A549 (cell line): ENCODE measurements at regions not wholly inside any gene's neighbourhood (a gene's known extent, or its start where the extent isn't known, plus 50 kb on each side); places are given as distances from the start of the nearest gene placed in this dataset.

Experiments
- ATAC-seq, 2 experiments: fragments of 200-7000 bp in 1 of 2; fragments of >200 bp in 1 of 2; cut with Nextera tagmentation in 1 of 2; cut with Tn5 transposase in 1 of 2; 3 replicates each; pipeline versions ENCODE4 v1.8.0 to v1.9.1; 2018 to 2020; ENCODE audit warnings: mild to moderate bottlenecking in 1 of 2, moderate library complexity in 1 of 2
- CTCF ChIA-PET: fragments of 300-600 bp; sonication (Branson Sonifier 250); formaldehyde crosslinking; extraction: SDS; loops from one replicate; lab custom pipeline; 2021; ENCODE audit warnings: antibody characterized with exemption, inconsistent platforms; lab: Yijun Ruan, JAX
- POLR2A ChIA-PET: fragments of 350-600 bp; formaldehyde crosslinking; extraction: SDS; loops from one replicate; lab custom pipeline; 2021; ENCODE audit warnings: antibody characterized with exemption, inconsistent platforms; lab: Yijun Ruan, JAX
- DNase-seq, 2 experiments: peaks; one replicate each; pipeline versions ENCODE4 v3.0.0 to v3.0.0-alpha.2; 2011 to 2016; ENCODE audit warnings: low read depth in 1 of 2, low spot score in 1 of 2
- FAIRE-seq: peaks from 2 replicates; lab custom pipeline; 2011; peaks lifted over from hg19 to GRCh38; lab: Jason Lieb, UNC
- H3K27ac ChIP-seq, 2 experiments: fragments of >200 bp; sonication (Bioruptor Twin); formaldehyde crosslinking; 3 replicates each; pipeline ENCODE4 v1.5.1; 2016 to 2017
- H3K4me1 ChIP-seq: fragments of >200 bp; sonication (Bioruptor Twin); formaldehyde crosslinking; 3 replicates; pipeline ENCODE4 v1.6.1; 2016
- H3K4me2 ChIP-seq: fragments of >200 bp; sonication (Bioruptor Twin); formaldehyde crosslinking; 3 replicates; pipeline ENCODE4 v1.6.1; 2016
- H3K4me3 ChIP-seq: fragments of >200 bp; sonication (Bioruptor Twin); formaldehyde crosslinking; 3 replicates; pipeline ENCODE4 v1.5.1; 2016
- H3K9me3 ChIP-seq: fragments of >200 bp; sonication (Bioruptor Twin); formaldehyde crosslinking; 3 replicates; pipeline ENCODE4 v1.6.1; 2016
- CBX2 ChIP-seq: fragments of 200-600 bp; sonication (generic); IDR thresholded peaks from 2 replicates; pipeline ENCODE4 v1.6.1; 2016; ENCODE audit warnings: low read depth, mild to moderate bottlenecking, borderline replicate concordance
- CEBPB ChIP-seq, 2 experiments: fragments of >200 bp in 1 of 2; sonication (Bioruptor Twin) in 1 of 2; formaldehyde crosslinking in 1 of 2; IDR thresholded peaks; 2 replicates each; pipeline ENCODE4 v1.6.1; 2012 to 2016
- EHF ChIP-seq: fragments of 250-450 bp; sonication (Bioruptor Pico); IDR thresholded peaks from 2 replicates; pipeline ENCODE4 v1.5.0; 2020; ENCODE audit warnings: mild to moderate bottlenecking
- EHMT2 ChIP-seq: fragments of 200-600 bp; sonication (generic); IDR thresholded peaks from 2 replicates; pipeline ENCODE4 v1.6.1; 2016; ENCODE audit warnings: antibody characterized with exemption, low read depth, mild to moderate bottlenecking, moderate library complexity
- FOSL2 ChIP-seq, 2 experiments: fragments of 450-650 bp in 1 of 2; fragments of >200 bp in 1 of 2; sonication (Bioruptor Twin) in 1 of 2; formaldehyde crosslinking; IDR thresholded peaks; 2 replicates each; pipeline versions ENCODE4 v1.5.0 to v1.6.1; 2016 to 2020; ENCODE audit warnings: mild to moderate bottlenecking in 1 of 2, moderate library complexity in 1 of 2
- HEYL ChIP-seq: fragments of 250-450 bp; sonication (Bioruptor Pico); IDR thresholded peaks from 2 replicates; pipeline ENCODE4 v1.8.0; 2021; ENCODE audit warnings: mild to moderate bottlenecking, moderate library complexity
- JUN ChIP-seq, 2 experiments: fragments of >200 bp; sonication (Bioruptor Twin); formaldehyde crosslinking; IDR thresholded peaks; 2 replicates in 1 of 2; 3 replicates in 1 of 2; pipeline ENCODE4 v1.6.1; 2016 to 2017
- JUNB ChIP-seq: fragments of >200 bp; sonication (Bioruptor Twin); formaldehyde crosslinking; IDR thresholded peaks from 2 replicates; pipeline ENCODE4 v1.6.1; 2016
- MAFK ChIP-seq: fragments of 450-650 bp; IDR thresholded peaks from 2 replicates; pipeline ENCODE4 v1.6.1; 2014; ENCODE audit not compliant: partially characterized antibody
- MAZ ChIP-seq: fragments of 150-350 bp; IDR thresholded peaks from 2 replicates; pipeline ENCODE4 v1.6.1; 2014; ENCODE audit warnings: antibody characterized with exemption, low read depth, low read length, borderline replicate concordance
- MYC ChIP-seq: IDR thresholded peaks from 2 replicates; pipeline ENCODE4 v1.6.1; 2012; ENCODE audit warnings: mild to moderate bottlenecking, inconsistent platforms, low read length, improper control_type of control experiment, borderline replicate concordance
- NR3C1 ChIP-seq: fragments of >200 bp; sonication (Bioruptor Twin); formaldehyde crosslinking; IDR thresholded peaks from 3 replicates; pipeline ENCODE4 v1.6.1; 2017
- RARB ChIP-seq: fragments of 250-450 bp; sonication (Bioruptor Pico); IDR thresholded peaks from 2 replicates; pipeline ENCODE4 v1.8.0; 2021; ENCODE audit warnings: mild to moderate bottlenecking, moderate library complexity
- RCOR1 ChIP-seq: fragments of 150-350 bp; IDR thresholded peaks from 2 replicates; pipeline ENCODE4 v1.6.1; 2014; ENCODE audit warnings: antibody characterized with exemption, low read length, low read depth
- RFX5 ChIP-seq: fragments of 450-650 bp; IDR thresholded peaks from 2 replicates; pipeline ENCODE4 v1.7.1; 2014; ENCODE audit warnings: antibody characterized with exemption, mild to moderate bottlenecking, moderate library complexity
- SREBF2 ChIP-seq: fragments of 450-650 bp; IDR thresholded peaks from 2 replicates; pipeline ENCODE4 v1.6.1; 2014; ENCODE audit warnings: mild to moderate bottlenecking, moderate library complexity
- TFCP2L1 ChIP-seq: fragments of 250-450 bp; sonication (Bioruptor Pico); IDR thresholded peaks from 2 replicates; pipeline ENCODE4 v1.5.0; 2021; ENCODE audit warnings: mild to moderate bottlenecking
- TP53 ChIP-seq: fragments of 250-450 bp; sonication (Bioruptor Pico); IDR thresholded peaks from 2 replicates; pipeline ENCODE4 v1.5.0; 2021; ENCODE audit warnings: mild to moderate bottlenecking, moderate library complexity
- ZC3H11A ChIP-seq: fragments of 450-650 bp; IDR thresholded peaks from 2 replicates; pipeline ENCODE4 v1.6.1; 2014; ENCODE audit warnings: antibody characterized with exemption, mild to moderate bottlenecking
- ZFP36 ChIP-seq: fragments of 450-650 bp; IDR thresholded peaks from 2 replicates; pipeline ENCODE4 v1.6.1; 2014; ENCODE audit warnings: borderline replicate concordance; ENCODE audit not compliant: partially characterized antibody
- WGBS: methylation state at CpG from one replicate; pipeline ENCODE4 v1.1.6; 2017; ENCODE audit errors: missing lambda C conversion rate; 5-methylcytosine and 5-hydroxymethylcytosine counted together
- TF ChIP-seq, protein P1 (sequence below): IDR thresholded peaks from 2 replicates; pipeline ENCODE4 v1.6.1; 2012
- TF ChIP-seq, protein P2 (sequence below): fragments of >200 bp; sonication (Bioruptor Twin); formaldehyde crosslinking; IDR thresholded peaks from 3 replicates; pipeline ENCODE4 v1.5.1; 2016

DNA sequence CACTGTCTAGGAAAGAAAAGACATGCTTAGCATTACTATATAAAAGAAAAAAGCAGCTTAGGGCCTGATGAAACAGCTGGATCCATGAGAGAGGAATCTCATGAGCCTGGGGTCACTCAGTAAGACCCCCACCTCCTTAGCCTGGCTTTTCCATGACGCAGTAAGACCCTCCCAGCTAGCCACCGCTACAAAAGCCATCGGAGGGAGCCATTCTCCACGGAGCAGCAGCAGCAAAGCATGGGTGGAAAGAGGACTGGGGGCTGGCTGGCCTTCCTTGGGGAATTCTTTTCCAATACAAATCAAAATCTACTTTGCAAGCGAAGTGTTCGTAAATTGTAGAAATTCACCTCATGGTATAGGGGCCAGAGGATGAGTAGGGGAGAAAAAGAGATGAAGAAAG is 91.8 kb downstream of the SOD2 start:
- 37% methylated on average over 6 of the region's 6 CpGs for WGBS
- DNase-seq (no peak), FAIRE-seq (no peak), ATAC-seq (no peak)
- no peak for TF ChIP-seq RFX5
- ChIA-PET CTCF (no interaction called here), POLR2A (no interaction called here)
- Histone ChIP-seq H3K4me2 (no peak overlapping the region), H3K4me3 (no peak overlapping the region), H3K27ac (no peak overlapping the region), H3K9me3 (no peaks in the 10 kb centered on the region), H3K4me1 (no peaks in the 10 kb centered on the region)

DNA sequence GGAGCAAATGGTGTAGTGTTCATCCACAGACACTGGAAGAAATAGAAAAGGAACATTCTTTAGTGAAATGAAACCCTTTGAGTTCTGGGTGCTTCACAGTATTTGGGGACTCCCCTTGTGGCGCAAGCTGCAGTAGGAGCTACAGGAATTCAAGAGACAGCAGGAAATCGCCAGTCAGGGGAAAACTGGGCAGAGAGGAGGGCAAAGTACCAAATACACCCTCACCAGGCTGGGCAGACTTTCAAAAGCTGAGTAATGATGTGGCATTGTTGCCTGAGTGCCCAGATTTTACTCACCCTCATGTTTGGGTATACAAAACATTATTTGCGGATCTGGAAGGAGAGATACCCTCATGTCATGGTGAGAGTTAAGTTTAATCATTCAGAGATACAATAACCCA is 97.9 kb downstream of the SOD2 start:
- FAIRE-seq (no peak), DNase-seq (peak; percentile 5 to 52), ATAC-seq (peak; percentile 83 to 86)
- Histone ChIP-seq H3K4me1 (peaks cover 16% of the 10 kb centered on the region), H3K4me3 (no peak overlapping the region), H3K9me3 (no peaks in the 10 kb centered on the region), H3K27ac (peak overlapping the region in 1 of 2 experiments; percentile 45; a peak in 1 of 6 replicates), H3K4me2 (peak overlapping the region; percentile 66)
- TF ChIP-seq RARB (no peak), MAFK (peak; percentile 20), ZC3H11A (no peak)
- 13% methylated on average over 3 of the region's 3 CpGs for WGBS
- POLR2A ChIA-PET, result no interaction called here
- CTCF ChIA-PET, result interaction anchor here (1.1 to 1.6 kb wide), 3 partner anchors 9 to 421 kb away, joined by 3 to 4 read pairs (median 3); no protein-coding TSS in a partner anchor

DNA sequence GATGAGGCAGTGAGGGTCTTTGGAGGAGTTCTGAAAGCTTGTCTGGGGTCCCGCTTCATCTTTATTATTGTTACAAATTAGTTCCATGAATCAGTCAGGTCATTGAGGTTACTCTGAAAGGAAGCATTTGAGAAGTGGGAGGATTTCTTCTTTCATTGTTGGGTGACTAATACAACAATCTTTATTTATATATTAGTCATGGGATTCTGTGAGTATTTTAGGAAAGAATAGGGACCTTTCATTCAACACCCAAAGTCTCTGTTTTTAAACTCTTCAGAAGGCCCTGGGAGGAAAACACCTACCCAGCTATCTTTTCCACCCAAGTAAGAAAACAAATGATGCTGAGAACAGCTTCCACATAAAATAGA is 98.3 kb downstream of the SOD2 start:
- no peaks in the 10 kb centered on the region for H3K9me3 ChIP-seq
- POLR2A ChIA-PET, result no interaction called here
- TF ChIP-seq HEYL (CRISPR knock-in tag) (no peak), JUNB (peak; percentile 17; the same call in 1 of the 2 replicates), FOSL2 (IDR thresholded peaks at IDR 0.05) (no peak), FOSL2 (CRISPR knock-in tag; IDR thresholded peaks at IDR 0.05) (peak; percentile 61)
- TF ChIP-seq, all 56 proteins: peak for 2
- 7% methylated on average over 1 of the region's 1 CpG for WGBS
- CTCF ChIA-PET, result interaction anchor here (0.9 to 1.6 kb wide), 4 partner anchors 9 to 420 kb away, joined by 3 to 4 read pairs (median 3); no protein-coding TSS in a partner anchor
- ATAC-seq, result peak; percentile 78
- FAIRE-seq, result no peak
- Histone ChIP-seq H3K4me3 (no peak overlapping the region), H3K4me1 (peaks cover 16% of the 10 kb centered on the region), H3K27ac (peak overlapping the region in 1 of 2 experiments; percentile 68; a peak in 3 of 6 replicates), H3K4me2 (peak overlapping the region; percentile 66)
- DNase-seq, result peak; percentile 9 to 10

DNA sequence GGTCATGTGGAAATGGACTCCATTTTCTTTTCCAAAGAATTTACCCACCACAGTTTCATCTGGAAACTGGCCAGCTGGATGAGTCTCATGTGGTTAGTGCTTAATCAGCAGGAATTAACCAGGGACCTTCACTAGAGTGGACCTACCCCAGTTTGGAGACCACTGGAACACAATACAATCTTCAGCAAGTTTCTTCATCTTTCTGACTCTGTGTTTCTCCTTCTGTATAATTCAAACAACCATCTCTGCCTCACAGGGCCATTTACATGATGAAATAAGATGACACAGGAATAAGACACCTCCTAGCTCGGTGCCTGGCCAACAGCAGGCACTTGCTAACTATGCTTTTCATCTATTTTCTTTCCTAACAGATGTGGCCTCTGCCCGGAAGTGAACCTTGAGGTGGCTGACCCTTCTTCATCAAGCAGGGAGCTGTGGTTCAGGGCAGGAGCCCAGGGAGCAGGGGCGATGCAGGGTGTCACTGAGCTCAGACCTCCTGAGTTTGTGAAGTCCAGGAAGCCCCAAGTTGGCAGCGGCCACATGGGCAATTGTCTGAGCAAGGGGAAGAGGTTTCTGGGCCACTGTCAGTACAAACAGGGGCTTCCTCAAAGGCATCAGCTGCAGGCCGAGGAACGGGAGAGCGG is 98.8 kb downstream of the SOD2 start:
- ChIA-PET POLR2A (no interaction called here), CTCF (interaction anchor here (0.9 to 1.6 kb wide), 3 partner anchors 8 to 420 kb away, joined by 3 to 4 read pairs (median 3); no protein-coding TSS in a partner anchor)
- H3K9me3 ChIP-seq, result no peaks in the 10 kb centered on the region
- TF ChIP-seq ZFP36, result no peak
- peak; percentile 52 for TF ChIP-seq MAFK
- DNase-seq, result no peak
- ATAC-seq, result peak; percentile 22 to 40; a peak in 2 of 6 replicates
- H3K4me1 ChIP-seq, result peaks cover 16% of the 10 kb centered on the region
- H3K4me3 ChIP-seq, result no peak overlapping the region
- H3K27ac ChIP-seq, result peak overlapping the region in 1 of 2 experiments; percentile 68; a peak in 3 of 6 replicates
- peak overlapping the region; percentile 66 for H3K4me2 ChIP-seq
- FAIRE-seq, result no peak
- WGBS, result 66% methylated on average over 7 of the region's 7 CpGs

DNA sequence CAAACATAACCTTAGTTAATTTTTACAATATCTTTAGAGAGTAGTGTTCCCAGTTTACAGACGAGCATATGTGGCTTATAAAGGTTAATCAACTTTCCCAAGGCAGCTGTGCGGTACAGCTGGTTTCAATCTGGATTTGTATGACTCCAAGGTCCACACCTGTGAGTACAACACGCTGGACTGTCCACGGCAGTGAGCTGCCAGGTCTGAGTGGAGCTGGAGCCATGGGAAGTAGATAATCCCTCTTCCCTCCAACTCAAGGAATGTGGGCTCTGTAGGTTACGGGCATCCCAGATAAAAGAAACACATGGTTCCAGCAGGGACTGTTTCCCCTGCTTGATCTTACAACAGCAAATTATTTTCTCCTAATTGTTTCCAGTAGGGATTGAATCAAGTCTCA is 102.2 kb downstream of the SOD2 start:
- no peak for ATAC-seq
- ChIA-PET POLR2A (no interaction called here), CTCF (interaction anchor here (1.3 kb wide), 1 partner anchor 63 kb away, joined by 3 read pairs; no protein-coding TSS in a partner anchor)
- Histone ChIP-seq H3K4me1 (peaks cover 16% of the 10 kb centered on the region), H3K4me3 (no peak overlapping the region), H3K9me3 (no peaks in the 10 kb centered on the region), H3K27ac (no peak overlapping the region), H3K4me2 (no peak overlapping the region)
- 45% methylated on average over 5 of the region's 5 CpGs for WGBS
- TF ChIP-seq JUN (IDR thresholded peaks at IDR 0.05) (no peak), RCOR1 (no peak), ZC3H11A (no peak)
- TF ChIP-seq, protein P1, sequence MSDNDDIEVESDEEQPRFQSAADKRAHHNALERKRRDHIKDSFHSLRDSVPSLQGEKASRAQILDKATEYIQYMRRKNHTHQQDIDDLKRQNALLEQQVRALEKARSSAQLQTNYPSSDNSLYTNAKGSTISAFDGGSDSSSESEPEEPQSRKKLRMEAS, result no peak
- FAIRE-seq, result no peak
- no peak for DNase-seq

DNA sequence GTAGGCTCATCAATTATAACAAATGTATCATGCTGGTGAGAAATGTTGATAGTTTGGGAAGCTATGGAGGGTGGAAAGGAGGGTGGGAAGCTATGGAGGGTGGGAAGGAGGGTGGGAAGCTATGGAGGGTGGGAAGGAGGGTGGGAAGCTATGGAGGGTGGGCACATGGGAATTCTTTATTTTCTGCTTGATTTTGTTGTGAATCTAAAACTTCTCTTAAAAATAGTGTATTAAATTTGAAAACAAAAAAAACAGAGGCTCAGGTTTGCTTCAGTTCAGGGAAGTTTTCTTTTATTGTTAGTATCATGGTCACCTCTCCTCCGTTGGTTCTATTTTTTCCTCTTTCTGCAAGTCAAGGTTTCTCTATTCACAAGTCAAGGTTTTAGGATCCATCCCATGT is 106.4 kb downstream of the SOD2 start:
- 27% methylated on average over 1 of the region's 1 CpG for whole genome bisulfite sequencing
- Histone ChIP-seq H3K9me3 (no peaks in the 10 kb centered on the region), H3K4me1 (no peaks in the 10 kb centered on the region), H3K4me2 (no peak overlapping the region), H3K4me3 (no peak overlapping the region), H3K27ac (no peak overlapping the region)
- no peak for FAIRE-seq
- POLR2A ChIA-PET, result no interaction called here
- no peak for DNase-seq
- CTCF ChIA-PET, result no interaction called here
- no peak for TF ChIP-seq NR3C1
- no peak for TF ChIP-seq TFCP2L1
- TF ChIP-seq SREBF2, result no peak
- TF ChIP-seq, protein P2, sequence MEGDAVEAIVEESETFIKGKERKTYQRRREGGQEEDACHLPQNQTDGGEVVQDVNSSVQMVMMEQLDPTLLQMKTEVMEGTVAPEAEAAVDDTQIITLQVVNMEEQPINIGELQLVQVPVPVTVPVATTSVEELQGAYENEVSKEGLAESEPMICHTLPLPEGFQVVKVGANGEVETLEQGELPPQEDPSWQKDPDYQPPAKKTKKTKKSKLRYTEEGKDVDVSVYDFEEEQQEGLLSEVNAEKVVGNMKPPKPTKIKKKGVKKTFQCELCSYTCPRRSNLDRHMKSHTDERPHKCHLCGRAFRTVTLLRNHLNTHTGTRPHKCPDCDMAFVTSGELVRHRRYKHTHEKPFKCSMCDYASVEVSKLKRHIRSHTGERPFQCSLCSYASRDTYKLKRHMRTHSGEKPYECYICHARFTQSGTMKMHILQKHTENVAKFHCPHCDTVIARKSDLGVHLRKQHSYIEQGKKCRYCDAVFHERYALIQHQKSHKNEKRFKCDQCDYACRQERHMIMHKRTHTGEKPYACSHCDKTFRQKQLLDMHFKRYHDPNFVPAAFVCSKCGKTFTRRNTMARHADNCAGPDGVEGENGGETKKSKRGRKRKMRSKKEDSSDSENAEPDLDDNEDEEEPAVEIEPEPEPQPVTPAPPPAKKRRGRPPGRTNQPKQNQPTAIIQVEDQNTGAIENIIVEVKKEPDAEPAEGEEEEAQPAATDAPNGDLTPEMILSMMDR, result no peak
- TF ChIP-seq RFX5, result no peak
- no peak for TF ChIP-seq EHMT2
- TF ChIP-seq CBX2, result no peak
- TF ChIP-seq TP53, result no peak
- TF ChIP-seq RCOR1, result no peak
- TF ChIP-seq HEYL (CRISPR knock-in tag), result no peak
- no peak for TF ChIP-seq CEBPB (IDR thresholded peaks at IDR 0.05)
- no peak for TF ChIP-seq MYC
- TF ChIP-seq MAZ, result no peak
- no peak for TF ChIP-seq JUN (IDR thresholded peaks at IDR 0.05)
- no peak for TF ChIP-seq EHF (CRISPR knock-in tag)
- ATAC-seq, result no peak
